SU-DHL-6 (cell line): ENCODE measurements at regions not wholly inside any gene's neighbourhood (a gene's known extent, or its start where the extent isn't known, plus 50 kb on each side); places are given as distances from the start of the nearest gene placed in this dataset.

ENCODE experiments used
- H2AFZ ChIP-seq: fragments of 200-600 bp; sonication (generic); 2 replicates; pipeline ENCODE4 v1.6.1; 2014; ENCODE audit warnings: low read depth, mild to moderate bottlenecking, moderate library complexity, mixed read lengths, antibody characterized with exemption, low read length; ENCODE audit not compliant: severe bottlenecking
- H3F3A ChIP-seq: fragments of 200-600 bp; shearing (Covaris generic); 2 replicates; pipeline ENCODE4 v1.6.0; 2016; ENCODE audit warnings: antibody characterized with exemption, mild to moderate bottlenecking; ENCODE audit not compliant: insufficient read depth
- H3K27ac ChIP-seq: fragments of 200-600 bp; sonication (generic); 2 replicates; pipeline ENCODE4 v1.5.1; 2016; ENCODE audit warnings: low read depth, mild to moderate bottlenecking, low read length, moderate library complexity, mixed read lengths
- H3K27me3 ChIP-seq: fragments of 200-600 bp; sonication (generic), shearing (Covaris generic); 2 replicates; pipeline ENCODE4 v1.6.0; 2014; ENCODE audit warnings: mild to moderate bottlenecking, low read length
- H3K36me3 ChIP-seq: fragments of 200-600 bp; sonication (generic); 2 replicates; pipeline ENCODE4 v1.6.1; 2014; ENCODE audit warnings: mild to moderate bottlenecking, low read length, mixed read lengths
- H3K4me2 ChIP-seq: fragments of 300-600, 200-600 bp; shearing (Covaris generic), sonication (generic); 2 replicates; pipeline ENCODE4 v1.6.0; 2014; ENCODE audit warnings: low read length, low read depth, mild to moderate bottlenecking; ENCODE audit not compliant: poor library complexity, severe bottlenecking
- H3K4me3 ChIP-seq: fragments of 200-600 bp; sonication (generic); 2 replicates; pipeline ENCODE4 v1.5.1; 2014; ENCODE audit warnings: antibody characterized with exemption, low read length, mild to moderate bottlenecking, mixed read lengths; ENCODE audit not compliant: insufficient read depth, poor library complexity, severe bottlenecking
- H3K79me2 ChIP-seq: fragments of 200-600 bp; sonication (generic); 2 replicates; pipeline ENCODE4 v1.6.1; 2014; ENCODE audit warnings: mild to moderate bottlenecking, low read length, moderate library complexity; ENCODE audit not compliant: insufficient read depth
- H3K9ac ChIP-seq: fragments of 200-600 bp; sonication (generic); 2 replicates; pipeline ENCODE4 v1.7.0; 2014; ENCODE audit warnings: mild to moderate bottlenecking, low read length
- H3K9me2 ChIP-seq: fragments of 200-600 bp; sonication (generic); replicated peaks from 2 replicates; pipeline ENCODE4 v1.6.1; 2014; ENCODE audit warnings: low read length; ENCODE audit not compliant: insufficient read depth
- H3K9me3 ChIP-seq: fragments of 200-600 bp; sonication (generic); 2 replicates; pipeline ENCODE4 v1.6.1; 2014; ENCODE audit warnings: low read length, mixed read lengths; ENCODE audit not compliant: insufficient read depth
- H4K20me1 ChIP-seq: fragments of 200-600 bp; sonication (generic); 2 replicates; pipeline ENCODE4 v1.6.1; 2014; ENCODE audit warnings: low read depth, mild to moderate bottlenecking, antibody characterized with exemption, low read length, moderate library complexity, mixed read lengths
- CTCF ChIP-seq: fragments of 200-600 bp; sonication (generic); IDR thresholded peaks from one replicate; pipeline ENCODE4 v1.5.1; 2017; ENCODE audit warnings: antibody characterized with exemption, mild to moderate bottlenecking, low read length, moderate library complexity; ENCODE audit not compliant: insufficient read depth, poor library complexity, severe bottlenecking
- EZH2phosphoT487 ChIP-seq: fragments of 200-600 bp; sonication (generic), shearing (Covaris generic); conservative IDR thresholded peaks from 2 replicates; pipeline ENCODE4 v1.6.1; 2018; ENCODE audit warnings: mild to moderate bottlenecking, antibody characterized with exemption, low read length, moderate library complexity, mixed read lengths

DNA sequence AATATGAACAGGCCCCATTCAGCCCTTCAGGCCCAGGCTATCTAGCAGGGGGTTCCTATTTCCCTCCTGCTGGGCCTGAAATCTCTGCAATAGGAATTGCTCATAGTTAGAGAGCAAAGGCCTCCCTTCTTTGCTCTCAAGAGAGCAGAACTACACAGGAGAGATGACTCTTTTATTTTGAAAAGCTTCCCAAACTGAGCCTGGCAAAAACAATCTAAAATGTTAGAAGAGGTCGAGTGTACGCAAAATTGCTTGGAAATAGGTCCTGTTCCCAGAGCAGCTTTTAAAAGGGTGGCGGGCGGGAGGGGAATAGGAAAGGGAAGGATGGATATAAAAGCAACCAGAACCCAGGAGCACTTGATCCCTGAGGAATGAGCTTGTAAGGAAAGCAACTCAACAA, 68.4 kb upstream of the APCDD1 start:
- Histone ChIP-seq H3K36me3 (no peaks in the 10 kb centered on the region), H3K9ac (no peak overlapping the region), H4K20me1 (no peaks in the 10 kb centered on the region), H2AFZ (no peak overlapping the region), H3K4me2 (no peak overlapping the region), H3K27ac (no peak overlapping the region), H3K4me3 (no peak overlapping the region), H3F3A (no peaks in the 10 kb centered on the region), H3K27me3 (no peaks in the 10 kb centered on the region), H3K79me2 (no peaks in the 10 kb centered on the region), H3K9me2 (no peaks in the 10 kb centered on the region), H3K9me3 (no peaks in the 10 kb centered on the region)
- no peak for TF ChIP-seq CTCF
- no peak for TF ChIP-seq EZH2phosphoT487

DNA sequence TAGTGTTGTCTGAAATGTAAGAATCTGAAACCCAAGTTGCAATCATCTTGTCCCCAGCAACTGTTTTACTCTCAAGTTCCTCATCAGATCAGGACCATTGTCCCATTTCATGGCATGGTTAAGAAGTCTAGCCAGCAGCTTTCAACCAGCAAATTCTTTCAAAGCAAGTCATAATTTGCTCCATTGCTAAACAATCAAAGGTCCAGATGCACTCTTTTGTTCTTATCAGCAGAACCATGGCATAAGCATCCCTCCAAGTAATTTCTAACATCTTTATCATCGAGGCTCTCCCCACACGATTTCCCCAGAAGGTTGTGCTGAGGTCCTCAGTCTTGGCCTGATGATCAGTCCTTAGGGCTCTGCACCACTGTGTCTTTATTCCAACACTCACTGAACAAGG, 67.5 kb upstream of the APCDD1 start:
- Histone ChIP-seq H3K4me2 (no peak overlapping the region), H3K9ac (no peak overlapping the region), H3K9me2 (no peaks in the 10 kb centered on the region), H3K36me3 (no peaks in the 10 kb centered on the region), H3K27ac (no peak overlapping the region), H4K20me1 (no peaks in the 10 kb centered on the region), H2AFZ (no peak overlapping the region), H3F3A (no peaks in the 10 kb centered on the region), H3K79me2 (no peaks in the 10 kb centered on the region), H3K9me3 (no peaks in the 10 kb centered on the region), H3K4me3 (no peak overlapping the region), H3K27me3 (no peaks in the 10 kb centered on the region)
- TF ChIP-seq EZH2phosphoT487 (no peak), CTCF (no peak)

- TF ChIP-seq CTCF = no peak
- no peak for TF ChIP-seq EZH2phosphoT487
- Histone ChIP-seq H3K4me2 (no peak overlapping the region), H3K27ac (no peak overlapping the region), H3K9ac (no peak overlapping the region), H3F3A (no peaks in the 10 kb centered on the region), H3K4me3 (no peak overlapping the region), H4K20me1 (no peaks in the 10 kb centered on the region), H3K9me2 (no peaks in the 10 kb centered on the region), H2AFZ (no peak overlapping the region), H3K36me3 (no peaks in the 10 kb centered on the region), H3K9me3 (no peaks in the 10 kb centered on the region), H3K27me3 (no peaks in the 10 kb centered on the region), H3K79me2 (no peaks in the 10 kb centered on the region)
Observed at GRCh38 chr18:10387399-10387798, 67.0 kb upstream of the APCDD1 start.

DNA sequence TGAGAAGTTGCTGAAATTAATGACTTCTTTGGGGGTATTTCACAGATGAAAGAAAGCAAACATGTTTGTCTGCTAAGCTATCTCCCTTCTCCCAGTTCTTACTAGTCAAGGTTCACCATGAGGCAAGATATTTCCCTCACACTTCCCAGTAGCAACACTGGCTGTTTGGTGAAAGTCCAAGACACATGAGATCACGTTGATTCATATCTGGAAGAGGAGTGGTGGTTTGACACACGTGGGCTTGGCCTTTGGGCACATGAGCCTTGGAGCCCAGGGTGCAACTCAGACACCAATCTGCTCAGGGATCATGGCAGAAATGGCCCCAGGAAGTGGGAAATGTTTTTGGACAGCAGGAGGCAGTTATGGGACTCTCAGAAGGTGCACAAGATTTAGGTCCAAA, 66.1 kb upstream of the APCDD1 start:
- H3K9me3 ChIP-seq = no peaks in the 10 kb centered on the region
- H3F3A ChIP-seq = no peaks in the 10 kb centered on the region

More for the DNA sequence above, 66.1 kb upstream of the APCDD1 start:
- H3K9me2 ChIP-seq = no peaks in the 10 kb centered on the region
- no peak overlapping the region for H3K4me3 ChIP-seq
- no peak overlapping the region for H2AFZ ChIP-seq
- no peak for TF ChIP-seq CTCF
- TF ChIP-seq EZH2phosphoT487 = no peak
- H4K20me1 ChIP-seq = no peaks in the 10 kb centered on the region
- no peak overlapping the region for H3K27ac ChIP-seq
- H3K79me2 ChIP-seq = no peaks in the 10 kb centered on the region
- no peaks in the 10 kb centered on the region for H3K36me3 ChIP-seq
- H3K4me2 ChIP-seq = no peak overlapping the region
- H3K27me3 ChIP-seq = no peaks in the 10 kb centered on the region
- H3K9ac ChIP-seq = no peak overlapping the region
